K562 (cell line): ENCODE measurements at regions not wholly inside any gene's neighbourhood (a gene's known extent, or its start where the extent isn't known, plus 50 kb on each side); places are given as distances from the start of the nearest gene placed in this dataset.

Source experiments
- ATAC-seq: fragments of 200-7000 bp; cut with Tn5 transposase; 3 replicates; pipeline ENCODE4 v1.9.1; 2020; ENCODE audit warnings: moderate library complexity
- BruUV-seq: library from RNA; stranded (reverse); fragments of 400-500 nt; replicated peaks from 2 replicates; lab custom pipeline; 2021; lab: Mats Ljungman, UMichigan
- CTCF ChIA-PET: fragments of 300-600 bp; formaldehyde crosslinking; extraction: SDS; loops from one replicate; lab custom pipeline; 2021; ENCODE audit warnings: low intra/inter-chr PET ratio; lab: Yijun Ruan, JAX
- POLR2A ChIA-PET: fragments of 300-600, 350-650 bp; sonication (Branson Sonifier 250); formaldehyde crosslinking; extraction: SDS; loops from one replicate; lab custom pipeline; 2021; ENCODE audit warnings: antibody characterized with exemption, inconsistent platforms; lab: Yijun Ruan, JAX
- DNase-seq, 4 experiments: peaks; one replicate each; pipeline versions ENCODE4 v3.0.0 to v3.0.0-alpha.2; 2011 to 2018; ENCODE audit warnings: low spot score in 3 of 4, mixed read lengths in 3 of 4; ENCODE audit errors: extremely low read depth in 1 of 4
- FAIRE-seq: peaks from 2 replicates; lab custom pipeline; 2011; peaks lifted over from hg19 to GRCh38; lab: Jason Lieb, UNC
- H2AFZ ChIP-seq: 2 replicates; pipeline ENCODE4 v1.6.0; 2011; ENCODE audit warnings: low read depth, low read length, control low read depth, inconsistent platforms
- H3K27ac ChIP-seq: fragments of 200-600 bp; 3 replicates; pipeline ENCODE4 v1.8.0; 2011; ENCODE audit warnings: low read depth, mild to moderate bottlenecking, control low read depth, inconsistent platforms, low read length, moderate library complexity, mixed read lengths; ENCODE audit errors: extremely low read depth
- H3K27me3 ChIP-seq, 2 experiments: fragments of 300-600 bp in 1 of 2; 2 replicates in 1 of 2; 3 replicates in 1 of 2; pipeline versions ENCODE4 v1.6.0 to v1.8.0; 2011; ENCODE audit warnings: inconsistent platforms in 2 of 2, low read length in 2 of 2, mild to moderate bottlenecking in 1 of 2, mixed read lengths in 1 of 2, moderate library complexity in 1 of 2; ENCODE audit not compliant: control insufficient read depth in 2 of 2, insufficient read depth in 2 of 2
- H3K36me3 ChIP-seq: fragments of 300-600 bp; 3 replicates; pipeline ENCODE4 v1.8.0; 2011; ENCODE audit warnings: mild to moderate bottlenecking, low read length, inconsistent platforms; ENCODE audit not compliant: control insufficient read depth, insufficient read depth
- H3K4me1 ChIP-seq, 2 experiments: fragments of 200-600 bp in 1 of 2; replicated peaks in 1 of 2; 2 replicates in 1 of 2; 3 replicates in 1 of 2; pipeline versions ENCODE4 v1.5.1 to v1.8.0; 2011; ENCODE audit warnings: inconsistent platforms in 2 of 2, low read length in 2 of 2, mild to moderate bottlenecking in 1 of 2, mixed read lengths in 1 of 2, moderate library complexity in 1 of 2; ENCODE audit not compliant: control insufficient read depth in 2 of 2, insufficient read depth in 2 of 2
- H3K4me2 ChIP-seq: 2 replicates; pipeline ENCODE4 v1.6.1; 2011; ENCODE audit warnings: low read length, control low read depth, inconsistent platforms, mixed read lengths; ENCODE audit not compliant: insufficient read depth
- H3K4me3 ChIP-seq: fragments of 200-600 bp; sonication (generic), shearing (Covaris generic); 2 replicates; pipeline ENCODE4 v1.5.1; 2016; ENCODE audit warnings: control low read depth, inconsistent platforms
- H3K79me2 ChIP-seq: fragments of 200-600 bp; 3 replicates; pipeline ENCODE4 v1.8.0; 2011; ENCODE audit warnings: low read length, inconsistent platforms; ENCODE audit not compliant: control insufficient read depth, insufficient read depth
- H3K9ac ChIP-seq, 2 experiments: 2 replicates each; pipeline versions ENCODE4 v1.6.0 to v1.6.1; 2011; ENCODE audit warnings: low read depth in 2 of 2, low read length in 2 of 2, control low read depth in 1 of 2, inconsistent platforms in 1 of 2, mild to moderate bottlenecking in 1 of 2, mixed read lengths in 1 of 2; ENCODE audit not compliant: insufficient read depth in 1 of 2
- H3K9me1 ChIP-seq: one replicate; pipeline ENCODE4 v1.6.0; 2011; ENCODE audit warnings: inconsistent platforms, mild to moderate bottlenecking, low read length, moderate library complexity; ENCODE audit not compliant: control insufficient read depth, insufficient read depth
- H3K9me3 ChIP-seq: replicated peaks from 2 replicates; pipeline ENCODE4 v1.5.1; 2011; ENCODE audit warnings: low read depth, low read length, inconsistent platforms; ENCODE audit not compliant: control insufficient read depth, insufficient read depth
- H4K20me1 ChIP-seq: replicated peaks from 2 replicates; pipeline ENCODE4 v1.6.1; 2011; ENCODE audit warnings: low read length, inconsistent platforms, mixed read lengths; ENCODE audit not compliant: control insufficient read depth, insufficient read depth
- ATF1 ChIP-seq, 2 experiments: fragments of 450-650 bp in 1 of 2; IDR thresholded peaks; 2 replicates each; pipeline ENCODE4 v1.6.1; 2016; ENCODE audit warnings: missing compliant biosample characterization in 1 of 2, missing genetic modification characterization in 1 of 2
- BMI1 ChIP-seq: fragments of 150-350 bp; IDR thresholded peaks from 2 replicates; pipeline ENCODE4 v1.6.1; 2014; ENCODE audit warnings: low read length
- COPS2 ChIP-seq: fragments of 450-650 bp; conservative IDR thresholded peaks from 2 replicates; pipeline ENCODE4 v1.6.1; 2016; ENCODE audit warnings: mild to moderate bottlenecking, moderate library complexity
- FOXM1 ChIP-seq, 2 experiments: fragments of 450-650 bp in 1 of 2; sonication (generic) in 1 of 2; formaldehyde crosslinking in 1 of 2; IDR thresholded peaks; 2 replicates each; pipeline versions ENCODE4 v1.6.1 to v1.9.0; 2017 to 2022; ENCODE audit warnings: low read depth in 2 of 2, mild to moderate bottlenecking in 2 of 2, missing genetic modification reagents in 1 of 2, moderate library complexity in 1 of 2
- SIRT6 ChIP-seq: IDR thresholded peaks from one replicate; pipeline ENCODE4 v1.6.1; 2012; ENCODE audit warnings: low read depth, mild to moderate bottlenecking, control low read depth, inconsistent platforms, low read length, moderate library complexity
- SLC30A9 ChIP-seq: fragments of 250-450 bp; sonication (Bioruptor Pico); IDR thresholded peaks from 2 replicates; pipeline ENCODE4 v1.8.0; 2022; ENCODE audit warnings: mild to moderate bottlenecking, moderate library complexity
- SNRNP70 ChIP-seq: fragments of 200-400 bp; formaldehyde crosslinking; optimal IDR thresholded peaks from 2 replicates; pipeline ENCODE3; 2017; ENCODE audit warnings: low read depth, low read length
- XRCC5 ChIP-seq: fragments of 200-400 bp; formaldehyde crosslinking; IDR thresholded peaks from 2 replicates; pipeline ENCODE4 v1.6.1; 2017; ENCODE audit warnings: low read depth, mild to moderate bottlenecking, low read length
- ZNF146 ChIP-seq: IDR thresholded peaks from one replicate; pipeline ENCODE4 v1.6.1; 2018; ENCODE audit warnings: missing compliant biosample characterization; ENCODE audit not compliant: unreplicated experiment
- ZNF668 ChIP-seq: fragments of 250-450 bp; sonication (Bioruptor Pico); IDR thresholded peaks from 2 replicates; pipeline ENCODE4 v1.8.0; 2022; ENCODE audit warnings: mild to moderate bottlenecking, inconsistent platforms
- ZSCAN32 ChIP-seq: fragments of 450-650 bp; formaldehyde crosslinking; IDR thresholded peaks from 2 replicates; pipeline ENCODE4 v1.4.0; 2020; ENCODE audit warnings: mild to moderate bottlenecking, moderate library complexity
- WGBS: fragments of 100-300 bp; shearing (Covaris generic); methylation state at CpG from one replicate; pipeline ENCODE4 v1.1.6; 2016; ENCODE audit warnings: low coverage, mixed read lengths; ENCODE audit not compliant: insufficient coverage; ENCODE audit errors: missing lambda C conversion rate; 5-methylcytosine and 5-hydroxymethylcytosine counted together
- in situ Hi-C: fragments of 300-500 bp; cut with MboI; formaldehyde crosslinking; loops from 4 replicates; pipeline ENCODE4 v1.15.0; 2018; ENCODE audit warnings: inconsistent platforms, mixed read lengths
- intact Hi-C: fragments of 100-400 bp; cut with micrococcal nuclease; formaldehyde crosslinking; loops from 2 replicates; pipeline ENCODE4 v1.14.2; 2022
- TF ChIP-seq, protein P1 (sequence below), 3 experiments: fragments of 200-800 bp in 1 of 3; sonication (Bioruptor generic) in 1 of 3; sonication (generic) in 1 of 3; formaldehyde crosslinking in 1 of 3; IDR thresholded peaks; 2 replicates each; pipeline versions ENCODE4 v1.6.1 to v1.8.0; 2016 to 2022; ENCODE audit warnings: mild to moderate bottlenecking in 2 of 3, missing compliant biosample characterization in 2 of 3, missing genetic modification characterization in 2 of 3, missing genetic modification reagents in 1 of 3
- TF ChIP-seq, protein P2 (sequence below): sonication (generic); formaldehyde crosslinking; IDR thresholded peaks from 2 replicates; pipeline ENCODE4 v1.8.0; 2022; ENCODE audit warnings: mild to moderate bottlenecking, missing genetic modification reagents

DNA sequence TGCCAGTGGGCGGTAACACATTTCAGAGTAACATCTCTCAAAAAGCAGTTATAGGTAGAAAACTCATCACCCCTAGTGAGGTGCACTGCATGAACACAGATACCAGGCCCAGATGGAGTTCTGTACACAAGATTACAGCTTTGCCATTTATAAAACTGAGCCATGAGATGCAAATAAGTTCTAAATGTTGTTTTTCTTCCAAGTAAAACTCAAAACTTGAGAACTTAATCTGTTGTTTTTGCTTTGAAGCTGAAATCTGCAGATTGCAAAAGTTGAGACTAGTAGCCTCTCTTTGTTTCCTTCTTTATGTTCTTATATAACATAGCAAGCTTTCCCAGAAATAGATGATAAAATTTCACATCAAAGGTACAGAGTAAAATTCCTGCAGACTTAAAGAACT, 434.1 kb downstream of the PLK2 start:
- TF ChIP-seq BMI1 (no peak), SIRT6 (no peak), ZSCAN32 (CRISPR knock-in tag) (no peak), ZNF668 (CRISPR knock-in tag) (no peak), ZNF146 (CRISPR knock-in tag) (no peak), SLC30A9 (CRISPR knock-in tag) (no peak), ATF1 (CRISPR knock-in tag; IDR thresholded peaks at IDR 0.05) (no peak), ATF1 (tag; IDR thresholded peaks at IDR 0.05) (no peak), FOXM1 (IDR thresholded peaks at IDR 0.05; ENCODE audit: low read depth) (no peak), FOXM1 (CRISPR knock-in tag; IDR thresholded peaks at IDR 0.05; ENCODE audit: low read depth) (no peak), COPS2 (no peak), SNRNP70 (no peak), XRCC5 (no peak)
- TF ChIP-seq, protein P1, sequence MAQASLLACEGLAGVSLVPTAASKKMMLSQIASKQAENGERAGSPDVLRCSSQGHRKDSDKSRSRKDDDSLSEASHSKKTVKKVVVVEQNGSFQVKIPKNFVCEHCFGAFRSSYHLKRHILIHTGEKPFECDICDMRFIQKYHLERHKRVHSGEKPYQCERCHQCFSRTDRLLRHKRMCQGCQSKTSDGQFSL (CRISPR knock-in tag; IDR thresholded peaks at IDR 0.05): no peak
- TF ChIP-seq, protein P1 (tag; IDR thresholded peaks at IDR 0.05): no peak
- TF ChIP-seq, protein P2, sequence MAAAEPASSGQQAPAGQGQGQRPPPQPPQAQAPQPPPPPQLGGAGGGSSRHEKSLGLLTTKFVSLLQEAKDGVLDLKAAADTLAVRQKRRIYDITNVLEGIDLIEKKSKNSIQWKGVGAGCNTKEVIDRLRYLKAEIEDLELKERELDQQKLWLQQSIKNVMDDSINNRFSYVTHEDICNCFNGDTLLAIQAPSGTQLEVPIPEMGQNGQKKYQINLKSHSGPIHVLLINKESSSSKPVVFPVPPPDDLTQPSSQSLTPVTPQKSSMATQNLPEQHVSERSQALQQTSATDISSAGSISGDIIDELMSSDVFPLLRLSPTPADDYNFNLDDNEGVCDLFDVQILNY: no peak
- Histone ChIP-seq H3K4me2 (no peak overlapping the region), H3K9me1 (no peaks in the 10 kb centered on the region), H3K4me3 (no peak overlapping the region), H3K27ac (no peak overlapping the region), H2AFZ (no peak overlapping the region), H3K79me2 (no peaks in the 10 kb centered on the region), H3K9me3 (no peaks in the 10 kb centered on the region), H3K27me3 (no peaks in the 10 kb centered on the region), H4K20me1 (no peaks in the 10 kb centered on the region), H3K36me3 (no peaks in the 10 kb centered on the region), H3K9ac (no peak overlapping the region), H3K4me1 (no peaks in the 10 kb centered on the region)
- 63% methylated on average over 1 of the region's 1 CpG for WGBS
- intact Hi-C loops (no loop called here), in situ Hi-C loops (no loop called here)
- ChIA-PET CTCF (no interaction called here), POLR2A (no interaction called here)
- ATAC-seq (no peak), FAIRE-seq (no peak), DNase-seq (no peak)
- BruUV-seq: no TSS peak
